Cardiac muscle cell (in vitro differentiated cells and primary cell): ENCODE measurements at regions not wholly inside any gene's neighbourhood (a gene's known extent, or its start where the extent isn't known, plus 50 kb on each side); places are given as distances from the start of the nearest gene placed in this dataset.

Experiments used
- DNase-seq, 2 donors: peaks; one replicate each; pipeline versions ENCODE4 v3.0.0 to v3.0.0-alpha.2; 2010 to 2017; ENCODE audit warnings: low read depth in 1 of 2, low spot score in 1 of 2
- H3K27ac ChIP-seq: fragments of 200-600 bp; sonication (generic); 2 replicates; pipeline ENCODE4 v1.5.1; 2016
- H3K27me3 ChIP-seq: fragments of 200-600 bp; sonication (generic); 2 replicates; pipeline ENCODE4 v1.6.0; 2016; ENCODE audit warnings: control low read depth
- H3K36me3 ChIP-seq: fragments of 200-600 bp; sonication (generic); 2 replicates; pipeline ENCODE4 v1.5.1; 2016; ENCODE audit warnings: control low read depth
- H3K4me1 ChIP-seq: fragments of 200-600 bp; sonication (generic); 2 replicates; pipeline ENCODE4 v1.8.1; 2017; ENCODE audit warnings: low read depth, mild to moderate bottlenecking, mixed run types
- H3K4me3 ChIP-seq: fragments of 200-600 bp; sonication (generic); 2 replicates; pipeline ENCODE4 v1.5.1; 2016; ENCODE audit warnings: mild to moderate bottlenecking
- H3K9me3 ChIP-seq: fragments of 200-600 bp; sonication (generic); 2 replicates; pipeline ENCODE4 v1.5.1; 2017; ENCODE audit warnings: low read depth, mild to moderate bottlenecking, control low read depth
- TF ChIP-seq, protein P1 (sequence below): IDR thresholded peaks from 2 replicates; pipeline ENCODE4 v1.5.1; 2012; ENCODE audit warnings: low read depth, mild to moderate bottlenecking, low read length

DNA sequence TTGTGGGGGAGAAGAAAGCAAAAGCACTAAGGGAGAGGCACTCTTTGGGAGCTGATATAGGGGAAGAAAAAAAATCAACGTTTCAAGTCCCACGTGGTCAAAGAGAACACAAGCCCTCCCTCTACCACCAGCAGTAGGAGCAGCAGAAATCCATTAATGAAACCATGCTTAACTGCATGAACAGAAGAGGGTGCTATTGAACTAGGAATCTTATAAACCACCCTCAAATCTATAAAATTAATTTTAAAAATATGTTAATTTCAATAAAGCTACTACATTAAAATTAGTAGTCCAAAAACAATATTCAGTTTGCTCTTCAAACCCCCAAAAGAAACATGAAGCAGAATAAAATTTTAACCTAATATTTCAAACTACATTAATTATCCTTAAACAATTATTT is 147.8 kb downstream of the TMEM18 start:
- DNase-seq, result peak; percentile 9 to 55
- H3K36me3 ChIP-seq, result no peaks in the 10 kb centered on the region

DNA sequence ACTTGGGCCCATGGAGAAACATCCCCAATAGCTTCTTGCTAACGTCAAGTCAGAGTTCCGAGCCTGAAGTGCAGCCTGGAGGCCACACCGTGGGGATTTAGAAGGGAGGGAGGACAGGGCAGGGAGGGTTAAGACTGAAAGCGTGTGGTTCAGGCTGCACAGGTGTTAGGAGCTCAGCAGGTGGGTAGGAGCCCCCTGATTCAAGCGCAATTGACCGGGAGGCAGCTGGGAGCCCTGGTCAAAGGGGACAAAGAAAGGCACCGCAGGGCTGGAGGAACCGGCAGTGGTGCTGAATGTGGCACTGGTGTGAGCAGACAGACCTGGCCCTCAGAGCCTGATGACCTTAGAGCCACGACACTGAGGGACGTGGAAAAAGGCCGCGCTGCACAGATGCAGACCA is 149.6 kb downstream of the TMEM18 start:
- Histone ChIP-seq H3K27me3 (no peaks in the 10 kb centered on the region), H3K4me3 (no peak overlapping the region), H3K4me1 (no peaks in the 10 kb centered on the region), H3K36me3 (no peaks in the 10 kb centered on the region), H3K27ac (no peak overlapping the region), H3K9me3 (no peaks in the 10 kb centered on the region)
- TF ChIP-seq, protein P1, sequence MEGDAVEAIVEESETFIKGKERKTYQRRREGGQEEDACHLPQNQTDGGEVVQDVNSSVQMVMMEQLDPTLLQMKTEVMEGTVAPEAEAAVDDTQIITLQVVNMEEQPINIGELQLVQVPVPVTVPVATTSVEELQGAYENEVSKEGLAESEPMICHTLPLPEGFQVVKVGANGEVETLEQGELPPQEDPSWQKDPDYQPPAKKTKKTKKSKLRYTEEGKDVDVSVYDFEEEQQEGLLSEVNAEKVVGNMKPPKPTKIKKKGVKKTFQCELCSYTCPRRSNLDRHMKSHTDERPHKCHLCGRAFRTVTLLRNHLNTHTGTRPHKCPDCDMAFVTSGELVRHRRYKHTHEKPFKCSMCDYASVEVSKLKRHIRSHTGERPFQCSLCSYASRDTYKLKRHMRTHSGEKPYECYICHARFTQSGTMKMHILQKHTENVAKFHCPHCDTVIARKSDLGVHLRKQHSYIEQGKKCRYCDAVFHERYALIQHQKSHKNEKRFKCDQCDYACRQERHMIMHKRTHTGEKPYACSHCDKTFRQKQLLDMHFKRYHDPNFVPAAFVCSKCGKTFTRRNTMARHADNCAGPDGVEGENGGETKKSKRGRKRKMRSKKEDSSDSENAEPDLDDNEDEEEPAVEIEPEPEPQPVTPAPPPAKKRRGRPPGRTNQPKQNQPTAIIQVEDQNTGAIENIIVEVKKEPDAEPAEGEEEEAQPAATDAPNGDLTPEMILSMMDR, result no peak
- DNase-seq, result no peak

More for the DNA sequence above, 147.8 kb downstream of the TMEM18 start:
- no peaks in the 10 kb centered on the region for H3K9me3 ChIP-seq
- no peak overlapping the region for H3K27ac ChIP-seq
- TF ChIP-seq, protein P1, result no peak
- H3K4me1 ChIP-seq, result no peaks in the 10 kb centered on the region
- H3K27me3 ChIP-seq, result no peaks in the 10 kb centered on the region
- no peak overlapping the region for H3K4me3 ChIP-seq

DNA sequence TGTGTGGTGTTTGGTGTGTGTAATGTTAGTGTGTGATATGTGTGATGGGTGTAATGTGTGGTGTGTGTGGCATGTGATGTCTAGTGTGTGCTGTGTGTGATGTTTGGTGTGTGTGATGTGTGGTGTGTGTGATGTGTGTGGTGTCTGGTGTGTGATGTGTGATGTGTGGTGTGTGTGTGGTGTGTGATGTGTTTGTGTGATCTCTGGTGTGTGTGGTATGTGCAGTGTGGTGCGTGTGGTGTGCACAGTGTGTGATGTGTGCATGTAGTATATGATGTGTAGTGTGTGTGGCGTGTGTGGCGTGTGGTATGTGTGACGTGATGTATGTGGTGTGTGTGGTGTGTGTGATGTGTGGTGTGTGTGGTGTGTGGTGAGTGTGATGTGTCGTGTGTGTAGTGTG is 150.3 kb downstream of the TMEM18 start:
- H3K4me1 ChIP-seq, result no peaks in the 10 kb centered on the region
- H3K27ac ChIP-seq, result no peak overlapping the region
- H3K27me3 ChIP-seq, result no peaks in the 10 kb centered on the region
- H3K36me3 ChIP-seq, result no peaks in the 10 kb centered on the region
- H3K9me3 ChIP-seq, result no peaks in the 10 kb centered on the region
- TF ChIP-seq, protein P1, result no peak
- H3K4me3 ChIP-seq, result no peak overlapping the region
- no peak for DNase-seq

DNA sequence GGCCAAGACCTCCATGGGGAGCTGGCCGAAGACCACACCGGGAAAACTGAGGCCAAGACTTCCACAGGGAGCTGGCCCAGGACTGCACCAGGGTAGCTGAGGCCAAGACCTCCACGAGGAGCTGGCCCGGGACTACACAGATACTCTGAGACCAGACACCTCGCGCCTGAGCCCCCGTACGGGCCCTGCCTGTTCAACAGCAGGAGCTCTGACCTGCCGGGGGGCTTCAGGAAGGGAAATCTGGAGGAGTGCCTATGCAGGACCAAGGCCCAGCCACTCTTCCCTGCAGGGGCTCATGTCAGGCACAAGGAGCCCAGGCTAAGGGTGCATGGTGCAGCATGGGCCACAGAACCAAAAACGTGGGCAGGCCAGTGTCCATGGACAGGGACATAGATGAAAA is 151.6 kb downstream of the TMEM18 start:
- H3K36me3 ChIP-seq, result no peaks in the 10 kb centered on the region
- no peaks in the 10 kb centered on the region for H3K4me1 ChIP-seq
- no peaks in the 10 kb centered on the region for H3K27me3 ChIP-seq
- TF ChIP-seq, protein P1, result no peak
- no peaks in the 10 kb centered on the region for H3K9me3 ChIP-seq
- no peak for DNase-seq
- H3K4me3 ChIP-seq, result no peak overlapping the region
- no peak overlapping the region for H3K27ac ChIP-seq

DNA sequence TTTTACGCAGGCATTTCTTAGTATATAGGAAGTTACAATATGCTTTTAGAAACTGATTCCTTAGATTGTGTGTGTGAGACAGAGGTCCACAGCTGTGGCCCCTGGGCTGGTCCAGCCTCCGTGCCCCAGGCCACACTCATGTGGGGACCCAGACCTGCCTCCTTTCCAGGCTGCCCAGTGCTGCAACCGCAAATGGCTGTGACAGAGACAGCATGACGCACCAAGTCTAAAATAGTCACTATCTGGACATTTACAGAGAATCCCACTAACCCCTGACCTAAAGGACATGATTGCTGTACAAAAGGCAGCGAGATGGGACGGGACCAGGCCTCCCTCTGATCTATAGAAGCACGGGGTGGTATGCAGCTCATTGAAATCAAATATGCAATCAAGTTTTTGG is 152.2 kb downstream of the TMEM18 start:
- no peaks in the 10 kb centered on the region for H3K36me3 ChIP-seq

More for the DNA sequence above, 152.2 kb downstream of the TMEM18 start:
- TF ChIP-seq, protein P1, result no peak
- no peak for DNase-seq
- Histone ChIP-seq H3K4me3 (no peak overlapping the region), H3K4me1 (no peaks in the 10 kb centered on the region), H3K9me3 (no peaks in the 10 kb centered on the region), H3K27ac (no peak overlapping the region), H3K27me3 (no peaks in the 10 kb centered on the region)
